Karpas-422 (cell line): ENCODE measurements at regions not wholly inside any gene's neighbourhood (a gene's known extent, or its start where the extent isn't known, plus 50 kb on each side); places are given as distances from the start of the nearest gene placed in this dataset.

Experiments
- DNase-seq: peaks from one replicate; pipeline ENCODE4 v3.0.0-alpha.2; 2015
- H2AFZ ChIP-seq: fragments of 200-600 bp; sonication (generic); 2 replicates; pipeline ENCODE4 v1.6.1; 2014; ENCODE audit warnings: antibody characterized with exemption, low read length, mixed read lengths
- H3K27ac ChIP-seq: fragments of 200-600 bp; sonication (generic); 2 replicates; pipeline ENCODE4 v1.5.1; 2014; ENCODE audit warnings: mild to moderate bottlenecking, low read length, moderate library complexity
- H3K27me3 ChIP-seq: fragments of 200-600 bp; sonication (generic); 2 replicates; pipeline ENCODE4 v1.6.1; 2014; ENCODE audit warnings: low read length, mixed read lengths
- H3K36me3 ChIP-seq: fragments of 200-600 bp; sonication (generic); 2 replicates; pipeline ENCODE4 v1.6.1; 2014; ENCODE audit warnings: low read length, mixed read lengths; ENCODE audit not compliant: insufficient read depth
- H3K4me1 ChIP-seq: fragments of 200-600 bp; sonication (generic); 2 replicates; pipeline ENCODE4 v1.6.1; 2014; ENCODE audit warnings: mild to moderate bottlenecking, low read length, mixed read lengths
- H3K4me2 ChIP-seq: fragments of 200-600 bp; sonication (generic); 2 replicates; pipeline ENCODE4 v1.6.1; 2014; ENCODE audit warnings: low read length, low read depth, mild to moderate bottlenecking; ENCODE audit not compliant: poor library complexity, severe bottlenecking
- H3K4me3 ChIP-seq: fragments of 200-600 bp; sonication (generic); 2 replicates; pipeline ENCODE4 v1.5.1; 2014; ENCODE audit warnings: mild to moderate bottlenecking, antibody characterized with exemption, low read length, mixed read lengths
- H3K79me2 ChIP-seq: fragments of 200-600 bp; sonication (generic); 2 replicates; pipeline ENCODE4 v1.6.1; 2014; ENCODE audit warnings: mild to moderate bottlenecking, low read length, mixed read lengths
- H3K9ac ChIP-seq: fragments of 200-600 bp; sonication (generic); 2 replicates; pipeline ENCODE4 v1.6.0; 2014; ENCODE audit warnings: low read length
- H3K9me2 ChIP-seq: fragments of 200-600 bp; sonication (generic), shearing (Covaris generic); replicated peaks from 2 replicates; pipeline ENCODE4 v1.6.0; 2014; ENCODE audit warnings: mild to moderate bottlenecking, low read length, moderate library complexity; ENCODE audit not compliant: insufficient read depth
- H3K9me3 ChIP-seq: fragments of 300-700, 200-600 bp; sonication (generic); 2 replicates; pipeline ENCODE4 v1.6.1; 2014; ENCODE audit warnings: low read length, mixed read lengths
- H4K20me1 ChIP-seq: fragments of 200-600 bp; sonication (generic); 2 replicates; pipeline ENCODE4 v1.6.1; 2014; ENCODE audit warnings: mild to moderate bottlenecking, antibody characterized with exemption, low read length, low read depth; ENCODE audit not compliant: insufficient read depth

GRCh38 chr11:11220786-11221185, 132.3 kb downstream of the CSNK2A3 start:
- Histone ChIP-seq H3K4me3 (no peak overlapping the region), H3K27me3 (no peaks in the 10 kb centered on the region), H3K36me3 (no peaks in the 10 kb centered on the region), H4K20me1 (no peaks in the 10 kb centered on the region), H3K4me2 (no peak overlapping the region), H3K27ac (no peak overlapping the region), H3K9me2 (no peaks in the 10 kb centered on the region), H3K9ac (no peak overlapping the region), H3K4me1 (no peaks in the 10 kb centered on the region), H3K9me3 (no peaks in the 10 kb centered on the region), H2AFZ (no peak overlapping the region), H3K79me2 (no peaks in the 10 kb centered on the region)
- no peak for DNase-seq

DNA sequence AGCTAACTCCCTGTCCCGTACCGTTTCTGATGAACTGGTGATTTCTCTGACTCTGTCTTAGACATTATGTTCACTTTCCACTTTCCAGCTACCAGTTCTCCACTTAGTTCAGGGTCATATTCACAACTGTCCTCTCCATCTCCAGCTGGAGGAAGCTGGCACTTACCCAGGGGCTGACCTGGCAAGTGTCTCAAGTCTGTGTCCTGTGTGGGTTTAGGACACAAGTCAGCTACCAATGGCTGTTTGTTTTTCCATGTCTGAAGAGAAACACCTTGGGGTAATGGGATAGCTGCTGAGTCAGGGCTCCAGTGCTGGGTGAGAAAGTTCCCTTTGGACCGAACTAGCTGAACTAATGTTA, 134.4 kb downstream of the CSNK2A3 start:
- Histone ChIP-seq H3K4me2 (no peak overlapping the region), H3K27ac (no peak overlapping the region), H3K9ac (no peak overlapping the region), H3K79me2 (no peaks in the 10 kb centered on the region), H3K9me3 (no peaks in the 10 kb centered on the region), H3K4me3 (no peak overlapping the region), H3K4me1 (no peaks in the 10 kb centered on the region), H2AFZ (no peak overlapping the region), H4K20me1 (no peaks in the 10 kb centered on the region), H3K9me2 (no peaks in the 10 kb centered on the region), H3K27me3 (no peaks in the 10 kb centered on the region), H3K36me3 (no peaks in the 10 kb centered on the region)
- DNase-seq, result no peak

DNA sequence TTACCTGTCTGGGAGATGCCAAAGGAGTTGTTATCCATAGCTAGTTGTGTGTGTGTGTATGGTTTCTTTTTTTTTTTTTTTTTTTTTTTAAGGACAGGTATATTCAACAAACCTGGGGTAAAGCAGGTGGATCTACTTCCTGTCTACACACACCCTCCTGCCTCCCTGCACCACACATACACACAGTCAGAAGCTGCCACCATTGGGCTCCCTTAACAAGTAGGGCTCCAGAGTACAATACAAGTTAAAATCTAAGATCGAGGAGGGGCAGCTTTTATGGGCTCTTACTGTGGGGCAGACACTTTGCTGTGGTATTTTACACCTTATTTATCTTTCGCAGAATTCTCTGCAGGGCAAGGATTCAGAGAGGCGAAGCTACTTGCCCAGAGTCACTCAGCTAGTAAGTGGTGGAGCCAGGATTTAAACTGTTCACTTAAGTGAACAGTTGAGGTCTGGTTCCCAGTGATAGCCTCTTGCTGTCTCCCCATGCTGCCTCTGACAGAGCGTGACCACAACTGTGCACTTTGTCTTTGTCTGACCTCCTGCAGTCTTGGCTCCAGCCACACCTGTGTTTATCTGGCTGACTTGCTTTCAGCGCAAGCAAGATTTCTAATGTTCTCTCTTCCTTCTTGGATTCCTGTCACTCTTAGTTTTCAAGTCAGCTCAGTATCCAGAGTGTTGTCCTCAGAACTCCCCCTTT, 135.0 kb downstream of the CSNK2A3 start:
- Histone ChIP-seq H3K4me3 (no peak overlapping the region), H3K4me1 (no peaks in the 10 kb centered on the region), H3K9ac (no peak overlapping the region), H3K27ac (no peak overlapping the region), H3K4me2 (no peak overlapping the region), H3K36me3 (no peaks in the 10 kb centered on the region), H3K9me2 (no peaks in the 10 kb centered on the region), H3K9me3 (no peaks in the 10 kb centered on the region), H3K79me2 (no peaks in the 10 kb centered on the region), H3K27me3 (no peaks in the 10 kb centered on the region), H2AFZ (no peak overlapping the region), H4K20me1 (no peaks in the 10 kb centered on the region)
- no peak for DNase-seq

DNA sequence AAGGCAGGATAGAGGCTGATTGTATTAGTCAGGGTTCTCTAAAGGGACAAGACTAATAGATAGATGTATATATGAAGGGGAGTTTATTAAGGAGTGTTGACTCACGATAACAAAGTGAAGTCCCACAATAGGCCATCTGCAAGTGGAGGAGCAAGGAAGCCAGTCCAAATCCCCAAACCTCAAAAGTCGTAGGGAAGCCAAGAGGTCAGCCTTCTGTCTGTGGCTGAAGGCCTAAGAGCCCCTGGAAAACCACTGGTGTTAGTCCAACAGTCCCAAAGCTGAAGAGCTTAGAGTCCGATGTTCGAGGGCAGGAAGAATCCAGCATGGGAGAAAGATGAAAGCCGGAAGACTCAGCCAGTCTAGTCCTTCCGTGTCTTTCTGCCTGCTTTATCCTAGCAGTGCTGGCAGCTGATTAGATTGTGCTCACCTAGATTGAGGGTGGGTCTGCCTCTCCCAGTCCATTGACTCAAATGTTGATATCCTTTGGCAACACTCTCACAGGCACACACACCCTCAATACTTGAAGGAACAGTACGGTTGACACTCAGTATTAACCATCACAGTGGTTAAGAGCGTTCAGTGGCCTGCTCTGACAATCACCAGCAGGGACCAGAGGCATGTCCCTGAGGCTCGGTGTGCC, 135.6 kb downstream of the CSNK2A3 start:
- Histone ChIP-seq H3K9me2 (no peaks in the 10 kb centered on the region), H3K36me3 (no peaks in the 10 kb centered on the region), H4K20me1 (no peaks in the 10 kb centered on the region), H3K4me2 (no peak overlapping the region), H3K4me3 (no peak overlapping the region), H3K27ac (no peak overlapping the region), H3K4me1 (no peaks in the 10 kb centered on the region), H3K9ac (no peak overlapping the region), H3K79me2 (no peaks in the 10 kb centered on the region), H2AFZ (no peak overlapping the region), H3K27me3 (no peaks in the 10 kb centered on the region), H3K9me3 (no peaks in the 10 kb centered on the region)
- no peak for DNase-seq

GRCh38 chr11:11215944-11216343, 137.1 kb downstream of the CSNK2A3 start:
- Histone ChIP-seq H4K20me1 (no peaks in the 10 kb centered on the region), H3K27ac (no peak overlapping the region)

GRCh38 chr11:11215058-11215815, 137.8 kb downstream of the CSNK2A3 start:
- Histone ChIP-seq H3K9me2 (no peaks in the 10 kb centered on the region), H3K4me1 (no peaks in the 10 kb centered on the region), H3K36me3 (no peaks in the 10 kb centered on the region), H3K4me3 (no peak overlapping the region), H2AFZ (no peak overlapping the region), H4K20me1 (no peaks in the 10 kb centered on the region), H3K79me2 (no peaks in the 10 kb centered on the region), H3K9ac (no peak overlapping the region), H3K9me3 (no peaks in the 10 kb centered on the region), H3K27ac (no peak overlapping the region), H3K4me2 (no peak overlapping the region), H3K27me3 (no peaks in the 10 kb centered on the region)
- DNase-seq, result no peak

More at GRCh38 chr11:11215944-11216343, 137.1 kb downstream of the CSNK2A3 start:
- no peaks in the 10 kb centered on the region for H3K27me3 ChIP-seq
- H3K9ac ChIP-seq, result no peak overlapping the region
- no peak overlapping the region for H3K4me2 ChIP-seq
- H3K4me3 ChIP-seq, result no peak overlapping the region
- H3K36me3 ChIP-seq, result no peaks in the 10 kb centered on the region
- no peaks in the 10 kb centered on the region for H3K4me1 ChIP-seq
- H3K9me2 ChIP-seq, result no peaks in the 10 kb centered on the region
- no peaks in the 10 kb centered on the region for H3K9me3 ChIP-seq
- no peak for DNase-seq
- H2AFZ ChIP-seq, result no peak overlapping the region
- H3K79me2 ChIP-seq, result no peaks in the 10 kb centered on the region

DNA sequence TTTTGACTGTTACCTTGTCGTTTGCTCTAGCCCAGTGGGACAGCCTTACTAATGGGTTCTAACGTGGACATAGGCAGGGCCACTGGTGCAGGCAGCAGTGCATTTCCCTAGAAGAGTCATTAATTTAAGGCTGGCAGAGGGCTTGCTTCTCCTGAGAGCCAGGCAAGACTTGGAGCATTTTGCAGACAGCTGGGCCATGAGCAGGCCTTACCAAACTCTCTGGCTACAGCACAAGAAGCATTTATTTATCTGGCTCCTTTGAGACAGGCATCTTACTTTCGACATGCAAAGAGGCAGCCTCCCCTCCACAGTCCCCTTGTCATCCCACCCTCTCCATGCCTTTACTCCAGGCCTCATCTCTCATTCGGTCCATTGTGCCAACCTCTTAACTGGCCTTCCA, 139.9 kb downstream of the CSNK2A3 start:
- Histone ChIP-seq H3K9me2 (no peaks in the 10 kb centered on the region), H3K27ac (no peak overlapping the region), H3K4me3 (no peak overlapping the region), H3K4me1 (0 out of 2 replicates have a peak, but pooled peaks cover 3% of the 10 kb centered on the region), H3K27me3 (no peaks in the 10 kb centered on the region), H3K9ac (no peak overlapping the region), H3K9me3 (no peaks in the 10 kb centered on the region), H3K4me2 (no peak overlapping the region), H3K36me3 (no peaks in the 10 kb centered on the region), H2AFZ (no peak overlapping the region), H4K20me1 (no peaks in the 10 kb centered on the region), H3K79me2 (no peaks in the 10 kb centered on the region)
- no peak for DNase-seq

- Histone ChIP-seq H3K36me3 (no peaks in the 10 kb centered on the region), H4K20me1 (no peaks in the 10 kb centered on the region), H3K9me2 (no peaks in the 10 kb centered on the region), H3K79me2 (no peaks in the 10 kb centered on the region), H3K4me3 (no peak overlapping the region), H3K9ac (no peak overlapping the region), H3K4me2 (no peak overlapping the region), H3K4me1 (peaks cover 5% of the 10 kb centered on the region; the same call in 1 of the 2 replicates), H3K27me3 (no peaks in the 10 kb centered on the region), H2AFZ (no peak overlapping the region), H3K9me3 (no peaks in the 10 kb centered on the region), H3K27ac (no peak overlapping the region)
- DNase-seq, result no peak
Measured at GRCh38 chr11:11211888-11212287, 141.2 kb downstream of the CSNK2A3 start.
